ENCODE measurements at regions not wholly inside any gene's neighbourhood (a gene's known extent, or its start where the extent isn't known, plus 50 kb on each side); places are given as distances from the start of the nearest gene placed in this dataset.

GRCh38 chr10:83283151-83283550 is 856.2 kb upstream of the GHITM start:
- TF ChIP-seq CTCF (IDR thresholded peaks at IDR 0.05) (no peak), POLR2A (IDR thresholded peaks at IDR 0.05) (no peak), EP300 (IDR thresholded peaks at IDR 0.05) (no peak)
